OCI-LY3 (cell line): ENCODE measurements at regions not wholly inside any gene's neighbourhood (a gene's known extent, or its start where the extent isn't known, plus 50 kb on each side); places are given as distances from the start of the nearest gene placed in this dataset.

Experiments
- H2AFZ ChIP-seq: fragments of 200-600, 300-600 bp; shearing (Covaris generic); 2 replicates; pipeline ENCODE4 v1.6.0; 2014; ENCODE audit warnings: antibody characterized with exemption, low read depth, low read length
- H3K27ac ChIP-seq: fragments of 200-600, 300-600 bp; sonication (generic); 2 replicates; pipeline ENCODE4 v1.5.1; 2014; ENCODE audit warnings: mild to moderate bottlenecking, low read length, moderate library complexity, mixed read lengths
- H3K27me3 ChIP-seq: fragments of 200-600, 300-600 bp; sonication (generic); 2 replicates; pipeline ENCODE4 v1.6.1; 2014; ENCODE audit warnings: low read depth, low read length, mixed read lengths
- H3K36me3 ChIP-seq: fragments of 200-600, 300-600 bp; sonication (generic); replicated peaks from 2 replicates; pipeline ENCODE3; 2014; ENCODE audit warnings: low read depth, low read length, mixed read lengths
- H3K4me1 ChIP-seq: fragments of 300-600, 200-600 bp; sonication (generic); 2 replicates; pipeline ENCODE4 v1.6.1; 2014; ENCODE audit warnings: low read length, mixed read lengths
- H3K4me2 ChIP-seq: fragments of 200-600, 300-600 bp; sonication (generic); 2 replicates; pipeline ENCODE4 v1.6.1; 2014; ENCODE audit warnings: low read length, mixed read lengths
- H3K4me3 ChIP-seq: fragments of 300-600, 200-600 bp; sonication (generic); 2 replicates; pipeline ENCODE4 v1.5.1; 2014; ENCODE audit warnings: antibody characterized with exemption, mild to moderate bottlenecking, low read length, moderate library complexity
- H3K79me2 ChIP-seq: fragments of 300-600, 200-600 bp; shearing (Covaris generic); 2 replicates; pipeline ENCODE4 v1.6.1; 2014; ENCODE audit warnings: mild to moderate bottlenecking, low read length, mixed read lengths
- H3K9ac ChIP-seq: fragments of 300-600, 200-600 bp; shearing (Covaris generic); 2 replicates; pipeline ENCODE4 v1.6.0; 2014; ENCODE audit warnings: mild to moderate bottlenecking, low read length, moderate library complexity
- H3K9me3 ChIP-seq: fragments of 200-600, 300-600 bp; shearing (Covaris generic); 2 replicates; pipeline ENCODE4 v1.6.1; 2014; ENCODE audit warnings: low read length, mixed read lengths; ENCODE audit not compliant: insufficient read depth
- H4K20me1 ChIP-seq: fragments of 200-600, 300-600 bp; sonication (generic); 2 replicates; pipeline ENCODE4 v1.6.1; 2016; ENCODE audit warnings: low read length, mixed read lengths; ENCODE audit not compliant: insufficient read depth
- CTCF ChIP-seq: fragments of 200-600, 300-600 bp; sonication (generic); IDR thresholded peaks from 2 replicates; pipeline ENCODE4 v1.5.1; 2014; ENCODE audit warnings: antibody characterized with exemption, low read length, low read depth
- EZH2phosphoT487 ChIP-seq: fragments of 200-600 bp; shearing (Covaris generic); IDR thresholded peaks from 2 replicates; pipeline ENCODE4 v1.6.1; 2018; ENCODE audit warnings: antibody characterized with exemption, mixed run types, low read depth

GRCh38 chr18:27879540-27879939 is 297.4 kb downstream of the CDH2 start:
- no peak overlapping the region for H3K9ac ChIP-seq
- no peak overlapping the region for H3K4me3 ChIP-seq
- H3K36me3 ChIP-seq = no peaks in the 10 kb centered on the region
- H3K27me3 ChIP-seq = no peaks in the 10 kb centered on the region
- H3K4me2 ChIP-seq = no peak overlapping the region
- no peak overlapping the region for H3K27ac ChIP-seq
- no peak for TF ChIP-seq EZH2phosphoT487
- no peak for TF ChIP-seq CTCF
- no peaks in the 10 kb centered on the region for H3K9me3 ChIP-seq
- H4K20me1 ChIP-seq = no peaks in the 10 kb centered on the region
- no peaks in the 10 kb centered on the region for H3K79me2 ChIP-seq
- H3K4me1 ChIP-seq = no peaks in the 10 kb centered on the region
- no peak overlapping the region for H2AFZ ChIP-seq

GRCh38 chr18:27871726-27872125 is 305.2 kb downstream of the CDH2 start:
- Histone ChIP-seq H2AFZ (no peak overlapping the region), H3K27ac (no peak overlapping the region), H3K79me2 (no peaks in the 10 kb centered on the region), H3K4me1 (no peaks in the 10 kb centered on the region), H3K36me3 (no peaks in the 10 kb centered on the region), H3K9me3 (no peaks in the 10 kb centered on the region), H3K9ac (no peak overlapping the region), H3K4me2 (no peak overlapping the region), H4K20me1 (no peaks in the 10 kb centered on the region), H3K27me3 (no peaks in the 10 kb centered on the region), H3K4me3 (no peak overlapping the region)
- no peak for TF ChIP-seq EZH2phosphoT487

GRCh38 chr18:27869735-27870134 is 307.2 kb downstream of the CDH2 start:
- H4K20me1 ChIP-seq = no peaks in the 10 kb centered on the region
- no peaks in the 10 kb centered on the region for H3K9me3 ChIP-seq
- H3K4me2 ChIP-seq = no peak overlapping the region
- H3K36me3 ChIP-seq = no peaks in the 10 kb centered on the region
- no peaks in the 10 kb centered on the region for H3K4me1 ChIP-seq
- no peaks in the 10 kb centered on the region for H3K27me3 ChIP-seq
- no peaks in the 10 kb centered on the region for H3K79me2 ChIP-seq
- no peak overlapping the region for H3K4me3 ChIP-seq
- TF ChIP-seq EZH2phosphoT487 (no peak), CTCF (no peak)
- no peak overlapping the region for H2AFZ ChIP-seq
- no peak overlapping the region for H3K9ac ChIP-seq
- H3K27ac ChIP-seq = no peak overlapping the region

GRCh38 chr18:27865431-27865830 is 311.5 kb downstream of the CDH2 start:
- Histone ChIP-seq H4K20me1 (no peaks in the 10 kb centered on the region), H3K4me2 (no peak overlapping the region), H3K27ac (no peak overlapping the region), H3K79me2 (no peaks in the 10 kb centered on the region), H3K9me3 (no peaks in the 10 kb centered on the region), H2AFZ (no peak overlapping the region), H3K4me1 (peaks cover 4% of the 10 kb centered on the region; the same call in 1 of the 2 replicates), H3K27me3 (no peaks in the 10 kb centered on the region), H3K36me3 (no peaks in the 10 kb centered on the region), H3K4me3 (no peak overlapping the region), H3K9ac (no peak overlapping the region)
- TF ChIP-seq EZH2phosphoT487 = no peak
- TF ChIP-seq CTCF = no peak
